GM19372 (cell line): ENCODE measurements at regions not wholly inside any gene's neighbourhood (a gene's known extent, or its start where the extent isn't known, plus 50 kb on each side); places are given as distances from the start of the nearest gene placed in this dataset.
"Not testable (repeated sequence)": the region's sequence is repeated elsewhere in the genome, so short reads cannot be mapped to it uniquely, and the experiment has no call there.

Source experiments
- ATAC-seq: cut with Tn5 transposase; IDR thresholded peaks from one replicate; pipeline ENCODE4 v1.9.1; 2021; ENCODE audit warnings: mild to moderate bottlenecking, low read depth, moderate library complexity; ENCODE audit not compliant: unreplicated experiment

GRCh38 chr2:89947208-89947815 lies 1255.8 kb downstream of the RPIA start:
- not testable (repeated sequence) for ATAC-seq

DNA sequence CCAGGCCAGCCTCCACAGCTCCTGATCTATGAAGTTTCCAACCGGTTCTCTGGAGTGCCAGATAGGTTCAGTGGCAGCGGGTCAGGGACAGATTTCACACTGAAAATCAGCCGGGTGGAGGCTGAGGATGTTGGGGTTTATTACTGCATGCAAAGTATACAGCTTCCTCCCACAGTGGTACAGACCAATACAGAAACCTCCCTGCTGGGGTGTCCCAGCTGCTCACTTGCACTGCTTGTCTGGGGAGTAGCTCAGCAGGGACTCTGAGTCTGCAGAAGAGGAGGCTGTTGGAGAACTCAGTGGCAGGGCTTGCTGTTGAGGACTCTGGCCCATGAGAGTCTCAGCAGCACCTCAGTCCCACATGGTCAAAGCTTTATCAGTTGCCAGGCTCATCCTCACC lies 1256.6 kb downstream of the RPIA start:
- ATAC-seq, result not testable (repeated sequence)

DNA sequence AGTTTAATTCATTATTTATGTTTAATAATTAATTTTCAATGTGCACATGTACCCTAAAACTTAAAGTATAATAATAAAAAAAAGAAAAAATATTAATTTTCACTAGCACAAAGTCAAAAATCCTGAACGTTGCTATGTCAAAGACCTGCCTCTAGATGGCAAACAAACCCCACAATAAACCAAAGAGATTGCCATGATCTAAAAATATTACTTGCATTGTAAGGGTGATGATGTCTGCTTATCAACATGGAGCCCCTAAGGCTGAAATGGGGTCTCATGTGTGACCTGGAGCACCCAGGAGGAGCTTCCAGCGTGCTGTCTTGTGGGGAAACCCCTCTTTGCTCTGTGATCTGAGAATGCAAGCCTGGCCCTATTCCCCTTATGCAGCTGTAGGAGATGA lies 1259.3 kb downstream of the RPIA start:
- ATAC-seq, result peak; percentile 54

GRCh38 chr2:89957236-89957635 lies 1265.8 kb downstream of the RPIA start:
- ATAC-seq, result not testable (repeated sequence)

- not testable (repeated sequence) for ATAC-seq
These were observed 1268.4 kb downstream of the RPIA start for GRCh38 chr2:89959729-89960378.

- ATAC-seq, result not testable (repeated sequence)
These were observed 1269.1 kb downstream of the RPIA start for GRCh38 chr2:89960570-89960969.

DNA sequence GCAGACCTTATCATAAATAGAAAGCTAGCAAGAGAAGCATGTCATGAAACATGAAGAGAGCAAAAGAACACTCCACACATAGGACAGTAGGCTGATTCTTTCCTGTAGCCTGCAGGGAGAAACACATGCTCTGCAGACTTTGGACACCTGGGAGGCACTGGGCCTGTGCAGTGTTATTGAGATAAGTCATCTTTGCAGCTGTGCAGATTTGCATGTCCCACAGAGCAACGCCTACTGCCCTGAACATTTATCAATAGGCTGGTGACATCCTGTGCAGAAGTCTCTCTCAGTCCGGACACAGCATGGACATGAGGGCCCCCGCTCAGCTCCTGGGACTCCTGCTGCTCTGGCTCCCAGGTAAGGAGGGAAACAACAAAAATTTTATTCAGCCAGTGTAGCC lies 1277.1 kb downstream of the RPIA start:
- ATAC-seq, result not testable (repeated sequence)

DNA sequence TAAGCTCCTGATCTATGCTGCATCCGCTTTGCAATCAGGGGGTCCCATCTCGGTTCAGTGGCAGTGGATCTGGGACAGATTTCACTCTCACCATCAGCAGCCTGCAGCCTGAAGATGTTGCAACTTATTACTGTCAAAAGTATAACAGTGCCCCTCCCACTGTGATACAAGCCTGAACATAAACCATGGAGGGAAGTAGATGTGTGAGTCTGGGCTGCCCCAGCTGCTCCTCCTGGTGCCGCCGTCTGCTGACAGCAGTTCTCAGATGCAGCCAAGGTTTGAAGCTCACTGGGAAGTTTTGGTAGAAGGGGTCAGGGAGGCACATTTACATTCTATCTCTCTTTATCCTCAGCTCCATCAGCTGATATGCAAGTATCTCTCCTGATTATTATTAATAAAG lies 1277.7 kb downstream of the RPIA start:
- not testable (repeated sequence) for ATAC-seq

DNA sequence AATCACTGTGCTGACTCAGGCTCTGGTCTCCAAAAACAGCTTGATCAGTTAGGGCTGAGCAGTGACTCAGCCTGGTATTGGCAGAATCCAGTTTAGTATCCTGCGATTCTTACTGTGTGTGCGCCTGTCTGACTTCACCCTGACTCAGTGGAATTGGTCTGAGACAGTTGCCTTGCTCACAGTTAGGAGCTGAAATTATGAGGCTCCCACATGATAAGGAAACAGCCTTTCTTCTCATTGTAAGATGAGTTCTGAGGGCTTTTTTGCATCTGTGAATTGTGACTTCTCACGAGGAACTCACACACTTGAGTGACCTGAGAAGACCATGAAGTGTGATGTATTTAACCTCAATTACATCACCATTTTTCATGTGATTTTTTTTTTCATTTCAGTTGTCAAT lies 1282.4 kb downstream of the RPIA start:
- not testable (repeated sequence) for ATAC-seq

DNA sequence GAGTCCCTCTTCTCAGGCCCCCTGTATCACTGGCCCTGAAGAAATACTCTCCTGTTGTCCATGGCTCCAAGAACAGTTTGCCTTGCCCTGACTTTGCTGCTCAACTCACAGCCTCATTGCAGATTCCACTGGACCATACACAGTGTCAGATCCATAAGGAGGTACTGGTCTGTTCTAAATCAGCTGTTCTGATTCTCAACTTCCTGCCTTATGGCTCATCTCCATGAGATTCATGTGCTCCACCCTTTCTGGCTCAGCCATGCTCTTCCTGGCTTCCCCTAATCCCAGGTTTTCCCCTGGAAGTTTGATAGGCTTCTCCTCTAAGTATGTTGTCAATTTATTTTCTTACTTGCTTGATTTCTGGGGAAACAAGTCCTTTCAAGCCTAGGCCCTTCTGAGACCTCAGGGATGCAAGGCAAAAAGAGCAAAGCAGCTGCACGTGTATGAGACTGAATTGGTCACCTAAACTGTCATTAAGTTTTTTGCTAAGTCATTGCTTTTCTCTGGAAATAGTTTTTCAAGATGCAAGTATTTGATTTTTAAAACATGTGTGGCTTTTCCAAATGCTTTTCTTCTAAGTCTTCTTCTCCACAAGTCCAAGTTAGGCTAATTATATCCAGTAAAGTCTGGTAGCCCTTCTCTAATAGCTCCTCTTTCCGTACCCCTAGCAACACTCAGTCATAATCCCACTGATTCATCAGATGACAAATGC lies 1288.5 kb downstream of the RPIA start:
- ATAC-seq, result not testable (repeated sequence)

- ATAC-seq, result not testable (repeated sequence)
These were observed 1290.8 kb downstream of the RPIA start for GRCh38 chr2:89982246-89982645.

- ATAC-seq, result not testable (repeated sequence)
These were observed 1294.2 kb downstream of the RPIA start for GRCh38 chr2:89985650-89986049.

- ATAC-seq, result not testable (repeated sequence)
These were observed 1295.1 kb downstream of the RPIA start for GRCh38 chr2:89986532-89986931.

DNA sequence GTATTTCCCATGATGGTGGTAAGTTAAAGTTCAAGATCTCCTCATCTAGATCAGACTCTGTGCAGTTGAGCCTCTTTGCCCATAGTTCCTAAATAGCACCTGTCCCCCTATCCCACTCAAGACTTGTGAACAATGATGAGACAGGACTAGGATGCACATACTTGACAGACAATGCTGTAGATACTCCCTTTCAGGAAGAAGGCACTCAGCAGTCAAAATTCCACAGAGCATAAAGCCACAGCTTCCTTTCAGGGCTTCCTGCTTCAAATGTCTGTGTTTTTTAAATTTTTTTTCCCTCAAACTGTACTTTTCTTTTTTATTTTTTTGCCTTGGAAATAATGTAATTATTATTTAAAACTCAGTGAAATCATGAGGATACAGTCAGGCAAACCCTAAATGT lies 1305.3 kb downstream of the RPIA start:
- not testable (repeated sequence) for ATAC-seq

DNA sequence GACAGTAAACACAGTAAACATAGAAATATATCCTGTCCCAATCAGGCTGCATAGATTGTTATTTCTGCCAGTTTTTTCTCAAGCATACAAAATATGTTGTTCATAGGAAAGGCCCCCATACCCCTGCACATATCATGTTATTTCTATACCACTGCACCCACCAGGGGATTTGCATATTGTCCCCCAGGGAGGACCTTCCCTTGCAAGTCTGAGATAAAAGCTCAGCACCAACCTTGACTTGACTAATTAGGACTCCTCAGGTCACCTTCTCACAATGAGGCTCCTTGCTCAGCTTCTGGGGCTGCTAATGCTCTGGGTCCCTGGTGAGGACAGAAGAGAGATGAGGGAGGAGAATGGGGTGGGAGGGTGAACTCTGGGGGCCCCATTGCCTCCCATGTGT lies 1313.1 kb downstream of the RPIA start:
- ATAC-seq, result not testable (repeated sequence)

DNA sequence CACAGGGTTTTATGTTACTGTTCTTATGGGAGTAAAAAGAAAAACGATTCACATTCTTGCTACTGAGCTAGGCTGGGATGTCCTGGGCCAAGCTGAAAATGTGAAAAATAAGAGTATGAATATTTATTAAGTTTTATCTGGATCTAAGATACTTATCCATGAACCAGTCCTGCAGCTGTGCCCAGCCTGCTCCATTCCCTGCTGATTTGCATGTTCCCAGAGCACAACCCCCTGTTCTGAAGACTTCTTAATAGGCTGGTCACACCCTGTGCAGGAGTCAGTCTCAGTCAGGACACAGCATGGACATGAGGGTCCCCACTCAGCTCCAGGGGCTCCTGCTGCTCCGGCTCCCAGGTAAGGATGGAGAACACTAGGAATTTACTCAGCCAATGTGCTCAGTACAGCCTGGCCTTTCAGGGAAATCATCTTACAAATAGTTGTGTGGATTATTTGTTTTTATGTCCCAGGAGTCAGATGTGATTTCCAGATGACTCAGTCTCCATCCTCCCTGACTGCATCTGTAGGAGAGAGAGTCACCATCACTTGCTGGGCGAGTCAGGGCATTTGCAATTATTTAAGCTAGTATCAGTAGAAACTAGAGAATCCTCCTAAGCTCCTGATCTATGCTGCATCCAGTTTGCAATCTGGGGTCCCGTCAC lies 1319.1 kb downstream of the RPIA start:
- ATAC-seq, result not testable (repeated sequence)

DNA sequence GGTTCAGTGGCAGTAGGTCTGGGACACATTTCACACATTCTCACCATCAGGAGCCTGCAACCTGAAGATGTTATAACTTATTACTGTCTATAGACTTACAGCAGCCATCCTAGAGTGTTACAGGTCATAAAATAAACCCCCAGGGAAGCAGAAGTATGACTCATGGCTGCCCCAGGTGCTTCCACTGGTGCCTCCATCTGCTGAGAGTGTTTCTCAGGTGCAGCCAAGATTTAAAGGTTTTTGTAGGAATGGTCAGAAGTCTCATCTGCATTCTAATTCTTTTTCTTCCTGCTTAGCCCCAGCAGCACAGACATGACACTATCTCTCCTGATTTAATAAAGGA lies 1319.6 kb downstream of the RPIA start:
- not testable (repeated sequence) for ATAC-seq

- not testable (repeated sequence) for ATAC-seq
These were observed 1328.4 kb downstream of the RPIA start for GRCh38 chr2:90019908-90020307.

- ATAC-seq, result peak; percentile 86
These were observed 1329.8 kb downstream of the RPIA start for GRCh38 chr2:90021234-90021633.

- ATAC-seq, result peak; percentile 74
These were observed 1335.8 kb downstream of the RPIA start for GRCh38 chr2:90027231-90027643.
